ENCODE measurements at regions not wholly inside any gene's neighbourhood (a gene's known extent, or its start where the extent isn't known, plus 50 kb on each side); places are given as distances from the start of the nearest gene placed in this dataset.

GRCh38 chrX:117038918-117039440 is 576.2 kb upstream of the CT83 start:
- ChIA-PET RAD21 (ENCODE audit: low non-redundant PET in 1 of 2, low total read pairs in 2 of 2, uncharacterized antibody in 2 of 2, unreplicated experiment in 2 of 2) (no interaction called here), POLR2A (no interaction called here), CTCF (no interaction called here)
- H4K20me1 ChIP-seq (ENCODE audit: insufficient read depth), result no peaks in the 10 kb centered on the region
- no peaks in the 10 kb centered on the region for H3K79me2 ChIP-seq (ENCODE audit: insufficient read depth, low read length)
- intact Hi-C loops (cut with micrococcal nuclease), result no loop called here
- DNase-seq (ENCODE audit: low read depth, low spot score) (no peak), ATAC-seq (no peak)
- no peak overlapping the region for H3K4me2 ChIP-seq (ENCODE audit: low read length)
- no peaks in the 10 kb centered on the region for H3K4me1 ChIP-seq (ENCODE audit: control insufficient read depth in 1 of 2, insufficient read depth in 2 of 2, low read length in 2 of 2)
- H3K27me3 ChIP-seq (ENCODE audit: insufficient read depth, low read length), result no peaks in the 10 kb centered on the region
- no peaks in the 10 kb centered on the region for H3K9me2 ChIP-seq (ENCODE audit: insufficient read depth)
- H3K9me3 ChIP-seq (ENCODE audit: control insufficient read depth in 1 of 2, insufficient read depth in 1 of 2, low read depth in 1 of 2, low read length in 2 of 2), result no peaks in the 10 kb centered on the region
- no peaks in the 10 kb centered on the region for H3K36me3 ChIP-seq (ENCODE audit: control insufficient read depth in 1 of 2, insufficient read depth in 2 of 2, low read length in 2 of 2)
- no peak overlapping the region for H3K9ac ChIP-seq (ENCODE audit: low read length)
- no peak overlapping the region for H2AFZ ChIP-seq (ENCODE audit: low read depth, low read length, poor library complexity, severe bottlenecking)
- BruUV-seq (replicated peaks), result no TSS peak
- TF ChIP-seq SP1 (IDR thresholded peaks at IDR 0.05; ENCODE audit: low read depth) (no peak), CTCF (IDR thresholded peaks at IDR 0.05 in 2 of 3, conservative IDR thresholded peaks at IDR 0.05 in 1 of 3; ENCODE audit: borderline replicate concordance in 1 of 3, insufficient read depth in 1 of 3, low read depth in 2 of 3, low read length in 2 of 3) (no peak), RAD21 (IDR thresholded peaks at IDR 0.05; ENCODE audit: low read depth) (no peak), EZH2phosphoT487 (IDR thresholded peaks at IDR 0.05; ENCODE audit: borderline replicate concordance) (no peak), SIN3A (IDR thresholded peaks at IDR 0.05; ENCODE audit: low read depth) (no peak), REST (IDR thresholded peaks at IDR 0.05; ENCODE audit: low read depth) (no peak), EGR1 (IDR thresholded peaks at IDR 0.05; ENCODE audit: low read depth) (no peak), TCF7L2 (IDR thresholded peaks at IDR 0.05; ENCODE audit: borderline replicate concordance, extremely low read depth, insufficient read depth, insufficient read length) (no peak), CEBPB (IDR thresholded peaks at IDR 0.05; ENCODE audit: low read depth) (no peak), MAX (IDR thresholded peaks at IDR 0.05) (no peak), YY1 (IDR thresholded peaks at IDR 0.05; ENCODE audit: extremely low read depth, insufficient replicate concordance, low read depth, low read length) (no peak), FOSL1 (IDR thresholded peaks at IDR 0.05; ENCODE audit: low read depth) (no peak), JUND (IDR thresholded peaks at IDR 0.05) (no peak), POLR2AphosphoS5 (IDR thresholded peaks at IDR 0.05; ENCODE audit: low read depth, low read length) (no peak), ZFX (IDR thresholded peaks at IDR 0.05) (no peak), ZNF274 (IDR thresholded peaks at IDR 0.05; ENCODE audit: low read depth, low read length) (no peak), CBX3 (IDR thresholded peaks at IDR 0.05; ENCODE audit: low read depth) (no peak), SRF (IDR thresholded peaks at IDR 0.05; ENCODE audit: low read depth) (no peak), ATF3 (IDR thresholded peaks at IDR 0.05) (no peak), EZH2 (IDR thresholded peaks at IDR 0.05) (no peak)
- no peak overlapping the region for H3K27ac ChIP-seq (ENCODE audit: low read depth, low read length)
- no peak overlapping the region for H3K4me3 ChIP-seq (replicated peaks in 1 of 2; ENCODE audit: low read depth in 1 of 2, low read length in 2 of 2)

Data from HCT116 (cell line).